OCI-LY1 (cell line): ENCODE measurements at regions not wholly inside any gene's neighbourhood (a gene's known extent, or its start where the extent isn't known, plus 50 kb on each side); places are given as distances from the start of the nearest gene placed in this dataset.

Experiments used
- H2AFZ ChIP-seq: fragments of 200-600 bp; sonication (generic), shearing (Covaris generic); 2 replicates; pipeline ENCODE4 v1.6.0; 2014; ENCODE audit warnings: antibody characterized with exemption, mild to moderate bottlenecking, low read length
- H3F3A ChIP-seq: fragments of 200-600 bp; sonication (generic), shearing (Covaris generic); 2 replicates; pipeline ENCODE4 v1.6.0; 2014; ENCODE audit warnings: mild to moderate bottlenecking, antibody characterized with exemption, low read length, moderate library complexity; ENCODE audit not compliant: insufficient read depth
- H3K27ac ChIP-seq: fragments of 200-600 bp; sonication (generic); 2 replicates; pipeline ENCODE4 v1.5.1; 2014; ENCODE audit warnings: low read length, mixed run types, mild to moderate bottlenecking, low read depth; ENCODE audit not compliant: poor library complexity, severe bottlenecking
- H3K27me3 ChIP-seq: fragments of 200-600 bp; sonication (generic); 2 replicates; pipeline ENCODE4 v1.6.0; 2014; ENCODE audit warnings: antibody characterized with exemption, mild to moderate bottlenecking, low read length, moderate library complexity; ENCODE audit not compliant: insufficient read depth
- H3K36me3 ChIP-seq: fragments of 200-600 bp; sonication (generic); 2 replicates; pipeline ENCODE4 v1.6.1; 2014; ENCODE audit warnings: mild to moderate bottlenecking, antibody characterized with exemption, low read length, moderate library complexity, mixed read lengths; ENCODE audit not compliant: insufficient read depth
- H3K4me1 ChIP-seq: fragments of 200-600 bp; sonication (generic); 2 replicates; pipeline ENCODE4 v1.5.1; 2014; ENCODE audit warnings: mild to moderate bottlenecking, low read length, moderate library complexity; ENCODE audit not compliant: insufficient read depth, severe bottlenecking
- H3K4me2 ChIP-seq: fragments of 200-600 bp; sonication (generic), shearing (Covaris generic); 2 replicates; pipeline ENCODE4 v1.6.1; 2014; ENCODE audit warnings: low read length
- H3K4me3 ChIP-seq: fragments of 200-600 bp; sonication (generic); 2 replicates; pipeline ENCODE4 v1.5.1; 2014; ENCODE audit warnings: low read length, low read depth, mild to moderate bottlenecking, mixed read lengths; ENCODE audit not compliant: poor library complexity, severe bottlenecking
- H3K79me2 ChIP-seq: fragments of 200-600 bp; shearing (Covaris generic); 2 replicates; pipeline ENCODE4 v1.6.1; 2016; ENCODE audit warnings: mixed run types, low read length, mixed read lengths; ENCODE audit not compliant: insufficient read depth
- H3K9ac ChIP-seq: fragments of 200-600 bp; sonication (generic), shearing (Covaris generic); 2 replicates; pipeline ENCODE4 v1.6.1; 2014; ENCODE audit warnings: mild to moderate bottlenecking, low read length, mixed read lengths
- H3K9me2 ChIP-seq: fragments of 200-600 bp; sonication (generic), shearing (Covaris generic); 2 replicates; pipeline ENCODE4 v1.6.1; 2014; ENCODE audit warnings: low read depth, mild to moderate bottlenecking, low read length, mixed read lengths
- H3K9me3 ChIP-seq: fragments of 200-600 bp; shearing (Covaris generic); 2 replicates; pipeline ENCODE4 v1.6.1; 2014; ENCODE audit warnings: low read length, mixed read lengths
- H4K20me1 ChIP-seq: fragments of 200-600 bp; sonication (generic), shearing (Covaris generic); 2 replicates; pipeline ENCODE4 v1.6.0; 2016; ENCODE audit warnings: mild to moderate bottlenecking, low read length; ENCODE audit not compliant: insufficient read depth
- CTCF ChIP-seq: fragments of 200-600 bp; sonication (generic), shearing (Covaris generic); IDR thresholded peaks from 2 replicates; pipeline ENCODE4 v1.5.1; 2017; ENCODE audit warnings: mild to moderate bottlenecking, antibody characterized with exemption, low read length, moderate library complexity, mixed read lengths
- EZH2 ChIP-seq: fragments of 200-600 bp; sonication (generic), shearing (Covaris generic); IDR thresholded peaks from 2 replicates; pipeline ENCODE4 v1.8.0; 2017; ENCODE audit warnings: borderline replicate concordance, mixed run types, mild to moderate bottlenecking, antibody characterized with exemption, low read length, moderate library complexity, mixed read lengths

- Histone ChIP-seq H3F3A (no peaks in the 10 kb centered on the region), H3K9ac (no peak overlapping the region), H3K79me2 (no peaks in the 10 kb centered on the region), H3K9me3 (no peaks in the 10 kb centered on the region), H4K20me1 (no peaks in the 10 kb centered on the region), H3K4me1 (no peaks in the 10 kb centered on the region), H3K4me2 (no peak overlapping the region), H3K9me2 (no peaks in the 10 kb centered on the region), H3K4me3 (no peak overlapping the region), H3K27me3 (no peaks in the 10 kb centered on the region), H3K36me3 (no peaks in the 10 kb centered on the region), H2AFZ (no peak overlapping the region), H3K27ac (no peak overlapping the region)
- TF ChIP-seq CTCF = no peak
Measured at GRCh38 chr13:47249266-47249665, 352.4 kb upstream of the HTR2A start.

- no peak overlapping the region for H3K4me2 ChIP-seq
- H3K4me3 ChIP-seq = no peak overlapping the region
- no peak for TF ChIP-seq EZH2
- TF ChIP-seq CTCF = no peak
- no peaks in the 10 kb centered on the region for H3K4me1 ChIP-seq
- no peaks in the 10 kb centered on the region for H3K79me2 ChIP-seq
- H3F3A ChIP-seq = no peaks in the 10 kb centered on the region
- H3K27ac ChIP-seq = no peak overlapping the region
- no peaks in the 10 kb centered on the region for H3K9me2 ChIP-seq
- H3K9me3 ChIP-seq = no peaks in the 10 kb centered on the region
- H3K9ac ChIP-seq = no peak overlapping the region
- H3K27me3 ChIP-seq = no peaks in the 10 kb centered on the region
- no peaks in the 10 kb centered on the region for H3K36me3 ChIP-seq
- H4K20me1 ChIP-seq = no peaks in the 10 kb centered on the region
- H2AFZ ChIP-seq = no peak overlapping the region
Measured at GRCh38 chr13:47241446-47241845, 344.6 kb upstream of the HTR2A start.

GRCh38 chr13:47239025-47239424 lies 342.2 kb upstream of the HTR2A start:
- Histone ChIP-seq H3K4me2 (no peak overlapping the region), H3K9me3 (no peaks in the 10 kb centered on the region)

More at GRCh38 chr13:47239025-47239424, 342.2 kb upstream of the HTR2A start:
- Histone ChIP-seq H3K4me1 (no peaks in the 10 kb centered on the region), H2AFZ (no peak overlapping the region), H3K27me3 (no peaks in the 10 kb centered on the region), H4K20me1 (no peaks in the 10 kb centered on the region), H3F3A (no peaks in the 10 kb centered on the region), H3K4me3 (no peak overlapping the region), H3K36me3 (no peaks in the 10 kb centered on the region), H3K27ac (no peak overlapping the region), H3K9me2 (no peaks in the 10 kb centered on the region), H3K79me2 (no peaks in the 10 kb centered on the region), H3K9ac (no peak overlapping the region)
- no peak for TF ChIP-seq EZH2
- TF ChIP-seq CTCF = no peak
